ENCODE measurements at regions not wholly inside any gene's neighbourhood (a gene's known extent, or its start where the extent isn't known, plus 50 kb on each side); places are given as distances from the start of the nearest gene placed in this dataset.

DNA sequence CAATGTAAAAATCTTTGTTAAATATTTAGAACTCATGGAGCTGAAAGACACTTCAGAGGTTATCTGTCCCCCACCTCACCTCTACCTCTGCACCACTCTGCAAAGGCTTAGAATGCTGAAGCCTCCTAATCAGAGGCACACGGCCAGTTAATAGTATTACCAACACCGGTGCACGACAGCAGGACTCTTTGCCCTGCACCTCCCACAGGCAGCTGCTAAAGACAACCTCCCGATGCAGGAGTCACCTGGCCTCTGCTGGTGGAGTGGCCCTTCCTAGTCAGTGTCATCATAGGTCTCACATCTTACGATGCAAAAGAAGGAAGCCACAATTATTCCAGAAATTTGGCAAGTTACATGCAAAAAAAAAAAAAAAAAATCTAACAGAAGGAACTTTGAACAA, 66.6 kb upstream of the MGMT start (continued):
- TF ChIP-seq, protein P1, sequence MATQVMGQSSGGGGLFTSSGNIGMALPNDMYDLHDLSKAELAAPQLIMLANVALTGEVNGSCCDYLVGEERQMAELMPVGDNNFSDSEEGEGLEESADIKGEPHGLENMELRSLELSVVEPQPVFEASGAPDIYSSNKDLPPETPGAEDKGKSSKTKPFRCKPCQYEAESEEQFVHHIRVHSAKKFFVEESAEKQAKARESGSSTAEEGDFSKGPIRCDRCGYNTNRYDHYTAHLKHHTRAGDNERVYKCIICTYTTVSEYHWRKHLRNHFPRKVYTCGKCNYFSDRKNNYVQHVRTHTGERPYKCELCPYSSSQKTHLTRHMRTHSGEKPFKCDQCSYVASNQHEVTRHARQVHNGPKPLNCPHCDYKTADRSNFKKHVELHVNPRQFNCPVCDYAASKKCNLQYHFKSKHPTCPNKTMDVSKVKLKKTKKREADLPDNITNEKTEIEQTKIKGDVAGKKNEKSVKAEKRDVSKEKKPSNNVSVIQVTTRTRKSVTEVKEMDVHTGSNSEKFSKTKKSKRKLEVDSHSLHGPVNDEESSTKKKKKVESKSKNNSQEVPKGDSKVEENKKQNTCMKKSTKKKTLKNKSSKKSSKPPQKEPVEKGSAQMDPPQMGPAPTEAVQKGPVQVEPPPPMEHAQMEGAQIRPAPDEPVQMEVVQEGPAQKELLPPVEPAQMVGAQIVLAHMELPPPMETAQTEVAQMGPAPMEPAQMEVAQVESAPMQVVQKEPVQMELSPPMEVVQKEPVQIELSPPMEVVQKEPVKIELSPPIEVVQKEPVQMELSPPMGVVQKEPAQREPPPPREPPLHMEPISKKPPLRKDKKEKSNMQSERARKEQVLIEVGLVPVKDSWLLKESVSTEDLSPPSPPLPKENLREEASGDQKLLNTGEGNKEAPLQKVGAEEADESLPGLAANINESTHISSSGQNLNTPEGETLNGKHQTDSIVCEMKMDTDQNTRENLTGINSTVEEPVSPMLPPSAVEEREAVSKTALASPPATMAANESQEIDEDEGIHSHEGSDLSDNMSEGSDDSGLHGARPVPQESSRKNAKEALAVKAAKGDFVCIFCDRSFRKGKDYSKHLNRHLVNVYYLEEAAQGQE (IDR thresholded peaks at IDR 0.05; ENCODE audit: low read depth), result no peak
- TF ChIP-seq TCF7L2 (IDR thresholded peaks at IDR 0.05; ENCODE audit: borderline replicate concordance, extremely low read depth, insufficient read depth, insufficient read length), result no peak

DNA sequence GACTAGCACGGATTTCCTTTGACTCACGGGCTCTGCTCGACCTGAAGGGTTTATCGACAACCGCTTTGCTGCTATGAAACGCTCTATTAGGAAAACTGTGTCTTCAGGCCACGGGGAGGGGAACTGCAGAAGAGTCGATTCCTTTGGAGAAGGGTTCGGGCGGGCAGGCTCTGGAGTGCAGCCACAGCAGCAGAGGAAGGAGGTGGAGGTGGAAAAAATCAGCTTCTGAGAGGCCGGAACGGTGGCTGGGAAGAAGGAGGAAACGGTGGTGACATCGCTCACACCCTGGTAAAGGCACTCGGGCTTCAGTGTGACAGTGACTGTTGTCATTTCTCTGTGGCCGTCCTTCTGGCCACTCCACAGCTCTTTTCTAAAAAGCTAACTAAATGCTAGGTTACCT, 64.6 kb upstream of the MGMT start:
- no peak overlapping the region for H3K4me2 ChIP-seq (ENCODE audit: low read length)
- TF ChIP-seq CEBPB (IDR thresholded peaks at IDR 0.05; ENCODE audit: low read depth) (no peak), ZNF274 (IDR thresholded peaks at IDR 0.05; ENCODE audit: low read depth, low read length) (no peak), CBX3 (IDR thresholded peaks at IDR 0.05; ENCODE audit: low read depth) (no peak), ZBTB33 (IDR thresholded peaks at IDR 0.05; ENCODE audit: extremely low read depth, insufficient replicate concordance, low read length) (no peak), SP1 (IDR thresholded peaks at IDR 0.05; ENCODE audit: low read depth) (no peak)
- no peaks in the 10 kb centered on the region for H3K9me2 ChIP-seq (ENCODE audit: insufficient read depth)
- no TSS peak for BruUV-seq (replicated peaks)
- no peak overlapping the region for H3K27ac ChIP-seq (ENCODE audit: low read depth, low read length)
- H3K27me3 ChIP-seq (ENCODE audit: insufficient read depth, low read length), result no peaks in the 10 kb centered on the region
- ChIA-PET POLR2A (no interaction called here), RAD21 (ENCODE audit: low non-redundant PET in 1 of 2, low total read pairs in 2 of 2, uncharacterized antibody in 2 of 2, unreplicated experiment in 2 of 2) (no interaction called here), CTCF (no interaction called here)
- no peaks in the 10 kb centered on the region for H3K79me2 ChIP-seq (ENCODE audit: insufficient read depth, low read length)
- intact Hi-C loops (cut with micrococcal nuclease), result no loop called here
- H3K36me3 ChIP-seq (ENCODE audit: control insufficient read depth in 1 of 2, insufficient read depth in 2 of 2, low read length in 2 of 2), result no peaks in the 10 kb centered on the region
- no peak overlapping the region for H3K9ac ChIP-seq (ENCODE audit: low read length)
- H4K20me1 ChIP-seq (ENCODE audit: insufficient read depth), result no peaks in the 10 kb centered on the region
- H3K4me1 ChIP-seq (ENCODE audit: control insufficient read depth in 1 of 2, insufficient read depth in 2 of 2, low read length in 2 of 2), result no peaks in the 10 kb centered on the region
- H3K4me3 ChIP-seq (replicated peaks in 1 of 2; ENCODE audit: low read depth in 1 of 2, low read length in 2 of 2), result no peak overlapping the region
- ATAC-seq (no peak), DNase-seq (ENCODE audit: low read depth, low spot score) (no peak)
- H2AFZ ChIP-seq (ENCODE audit: low read depth, low read length, poor library complexity, severe bottlenecking), result no peak overlapping the region
- peaks cover 3 to 8% of the 10 kb centered on the region in 2 experiments; a peak in 2 of 4 replicates for H3K9me3 ChIP-seq (ENCODE audit: control insufficient read depth in 1 of 2, insufficient read depth in 1 of 2, low read depth in 1 of 2, low read length in 2 of 2)
